ENCODE measurements at regions not wholly inside any gene's neighbourhood (a gene's known extent, or its start where the extent isn't known, plus 50 kb on each side); places are given as distances from the start of the nearest gene placed in this dataset.

DNA sequence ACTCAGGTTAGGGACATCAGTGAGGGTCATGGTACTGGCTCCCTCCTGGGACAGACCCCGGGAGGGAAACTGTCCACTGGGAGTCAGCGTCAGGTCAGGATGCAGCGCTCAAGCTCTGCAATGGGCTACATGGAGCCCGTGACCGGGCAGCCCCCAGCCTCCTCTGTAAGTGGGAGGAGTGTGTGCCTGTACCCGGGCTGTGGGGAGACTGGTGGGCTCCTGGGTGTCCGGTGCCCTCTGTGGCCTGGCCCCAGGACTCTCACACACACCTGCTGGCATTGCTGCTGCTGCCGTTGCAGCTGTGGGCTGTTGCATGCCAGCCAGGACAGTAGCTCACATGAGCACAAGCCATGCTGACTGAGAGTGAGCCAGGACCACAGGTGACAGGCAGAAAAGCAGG is 630.3 kb downstream of the TBC1D22A start:
- no peaks in the 10 kb centered on the region for H3K9me3 ChIP-seq (ENCODE audit: control insufficient read depth in 1 of 2, low read length in 2 of 2)
- no peak overlapping the region for H3K4me3 ChIP-seq (ENCODE audit: low read depth in 1 of 2, low read length in 2 of 2)
- no peaks in the 10 kb centered on the region for H3K27me3 ChIP-seq (ENCODE audit: low read depth, low read length)
- H3K4me1 ChIP-seq (ENCODE audit: control insufficient read depth in 1 of 2, insufficient read depth in 2 of 2, low read length in 2 of 2), result no peaks in the 10 kb centered on the region
- H3K27ac ChIP-seq (ENCODE audit: low read length), result no peak overlapping the region
- no peaks in the 10 kb centered on the region for H3K36me3 ChIP-seq (ENCODE audit: control insufficient read depth in 1 of 2, insufficient read depth in 2 of 2, low read length in 2 of 2)

- no peak overlapping the region for H3K27ac ChIP-seq (ENCODE audit: low read length)
- no peaks in the 10 kb centered on the region for H3K9me3 ChIP-seq (ENCODE audit: control insufficient read depth in 1 of 2, low read length in 2 of 2)
- H3K36me3 ChIP-seq (ENCODE audit: control insufficient read depth in 1 of 2, insufficient read depth in 2 of 2, low read length in 2 of 2), result no peaks in the 10 kb centered on the region
- H3K4me1 ChIP-seq (ENCODE audit: control insufficient read depth in 1 of 2, insufficient read depth in 2 of 2, low read length in 2 of 2), result no peaks in the 10 kb centered on the region
- H3K4me3 ChIP-seq (ENCODE audit: low read depth in 1 of 2, low read length in 2 of 2), result no peak overlapping the region
- H3K27me3 ChIP-seq (ENCODE audit: low read depth, low read length), result no peaks in the 10 kb centered on the region
These were observed 629.6 kb downstream of the TBC1D22A start for GRCh38 chr22:47392054-47392347.

DNA sequence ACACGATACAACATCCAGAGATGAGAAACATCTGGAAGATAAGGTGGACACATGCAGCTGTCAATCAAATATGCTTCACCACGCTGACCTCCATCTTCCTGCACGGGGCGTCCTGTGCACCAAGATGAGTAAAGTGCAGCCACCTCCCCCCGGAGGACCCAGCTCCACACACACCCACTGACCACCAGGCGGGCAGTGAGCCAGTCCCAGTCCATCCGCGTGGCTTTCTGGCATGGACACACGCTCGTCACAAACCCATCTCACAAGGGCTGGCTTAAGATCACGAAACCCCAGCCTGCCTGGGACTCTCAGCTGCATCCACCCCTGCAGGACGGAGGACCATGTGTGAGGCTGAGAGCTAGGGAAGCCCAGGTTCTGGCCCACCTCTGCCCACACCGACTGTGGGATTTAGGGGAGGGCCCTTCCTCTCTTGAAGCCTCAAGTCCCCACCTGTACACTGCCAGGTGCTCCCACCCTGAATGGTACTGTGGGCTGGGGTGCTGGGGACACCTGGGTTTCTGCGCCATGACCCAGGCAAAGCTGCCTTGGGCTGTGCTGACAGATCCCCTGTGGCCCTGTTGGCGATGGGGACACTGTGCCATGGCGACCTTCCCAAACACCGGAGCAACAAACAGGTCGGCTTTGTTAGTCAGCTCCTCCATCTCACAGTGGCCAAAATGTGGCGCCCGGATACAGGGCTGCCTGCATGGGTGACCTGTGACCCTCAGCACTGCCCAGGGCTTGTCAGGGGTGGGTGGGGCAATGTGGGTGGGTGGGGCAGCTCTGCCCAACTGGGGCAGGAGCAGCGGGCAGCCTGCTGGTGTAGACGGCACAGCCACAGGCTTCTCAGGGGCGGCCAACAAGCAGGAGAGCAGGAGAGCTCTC is 629.0 kb downstream of the TBC1D22A start:
- Histone ChIP-seq H3K4me1 (ENCODE audit: control insufficient read depth in 1 of 2, insufficient read depth in 2 of 2, low read length in 2 of 2) (no peaks in the 10 kb centered on the region), H3K36me3 (ENCODE audit: control insufficient read depth in 1 of 2, insufficient read depth in 2 of 2, low read length in 2 of 2) (no peaks in the 10 kb centered on the region), H3K27me3 (ENCODE audit: low read depth, low read length) (no peaks in the 10 kb centered on the region), H3K27ac (ENCODE audit: low read length) (no peak overlapping the region), H3K4me3 (ENCODE audit: low read depth in 1 of 2, low read length in 2 of 2) (no peak overlapping the region), H3K9me3 (ENCODE audit: control insufficient read depth in 1 of 2, low read length in 2 of 2) (no peaks in the 10 kb centered on the region)

DNA sequence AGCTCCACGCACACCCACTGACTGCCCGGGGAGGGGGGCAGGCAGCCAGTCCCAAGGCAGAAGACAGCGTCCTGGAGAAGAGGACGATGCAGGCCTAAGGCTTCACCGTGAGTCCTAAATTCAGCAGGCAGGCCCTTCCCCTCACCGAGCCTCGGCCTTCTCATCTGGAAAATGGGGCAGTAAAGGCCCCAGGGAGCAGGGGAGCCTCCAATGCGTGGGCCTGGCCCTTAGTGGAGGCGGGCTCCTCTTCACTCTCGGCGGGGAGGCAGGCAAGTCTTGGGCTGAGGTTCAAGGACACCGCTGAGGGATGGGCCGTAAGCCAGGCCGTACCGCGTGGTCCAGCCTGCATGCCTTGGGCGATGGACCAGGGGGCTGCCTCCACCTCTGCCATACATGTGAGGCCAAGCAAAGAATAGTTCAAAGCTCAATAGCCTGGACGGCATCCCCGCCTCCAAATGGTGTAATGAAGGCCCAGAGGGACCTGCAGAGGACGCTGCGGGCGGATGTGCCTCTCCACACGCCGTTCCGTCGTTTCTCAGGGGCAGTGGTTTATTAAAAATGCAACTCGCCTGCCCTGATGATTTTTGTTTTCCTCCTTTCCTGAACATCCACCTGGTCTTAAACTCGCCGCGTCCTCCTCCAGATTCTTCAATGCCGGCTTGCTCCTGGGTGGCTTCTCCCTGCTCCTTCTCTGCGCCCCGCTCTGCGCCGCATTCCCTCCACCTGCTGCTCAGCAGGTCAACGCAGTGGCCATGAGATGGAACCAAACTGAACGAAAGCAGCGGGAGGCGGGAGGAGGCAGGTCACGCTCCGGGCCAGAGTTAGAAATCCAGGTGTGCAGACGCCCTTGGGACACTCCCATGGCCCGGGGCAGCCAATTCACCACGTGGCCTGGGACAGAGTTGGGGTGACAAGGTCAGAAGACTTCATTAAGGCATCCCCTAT is 627.8 kb downstream of the TBC1D22A start:
- Histone ChIP-seq H3K27ac (ENCODE audit: low read length) (no peak overlapping the region), H3K9me3 (ENCODE audit: control insufficient read depth in 1 of 2, low read length in 2 of 2) (no peaks in the 10 kb centered on the region), H3K4me3 (ENCODE audit: low read depth in 1 of 2, low read length in 2 of 2) (no peak overlapping the region), H3K27me3 (ENCODE audit: low read depth, low read length) (no peaks in the 10 kb centered on the region), H3K36me3 (ENCODE audit: control insufficient read depth in 1 of 2, insufficient read depth in 2 of 2, low read length in 2 of 2) (no peaks in the 10 kb centered on the region), H3K4me1 (ENCODE audit: control insufficient read depth in 1 of 2, insufficient read depth in 2 of 2, low read length in 2 of 2) (no peaks in the 10 kb centered on the region)

DNA sequence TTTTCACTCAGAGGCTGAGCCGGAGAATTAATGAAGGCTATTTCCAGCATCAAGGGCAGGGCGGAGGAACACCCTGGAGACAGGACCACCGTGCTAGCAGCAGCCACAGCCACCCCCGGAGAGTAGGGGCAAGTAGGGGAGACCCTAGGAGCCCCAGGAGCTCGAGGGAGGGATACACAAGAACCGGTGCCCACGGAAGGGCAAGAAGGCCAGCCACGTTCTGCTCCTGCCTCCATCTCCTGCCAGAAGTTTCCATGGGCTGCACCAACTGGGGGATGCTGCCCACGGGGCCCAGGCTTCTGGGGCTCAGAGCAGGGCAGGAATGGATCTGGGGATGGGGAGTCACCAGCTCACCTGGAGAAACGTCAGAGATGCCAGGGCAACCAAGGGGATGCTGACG is 626.8 kb downstream of the TBC1D22A start:
- Histone ChIP-seq H3K27ac (ENCODE audit: low read length) (no peak overlapping the region), H3K9me3 (ENCODE audit: control insufficient read depth in 1 of 2, low read length in 2 of 2) (no peaks in the 10 kb centered on the region), H3K4me1 (ENCODE audit: control insufficient read depth in 1 of 2, insufficient read depth in 2 of 2, low read length in 2 of 2) (no peaks in the 10 kb centered on the region), H3K36me3 (ENCODE audit: control insufficient read depth in 1 of 2, insufficient read depth in 2 of 2, low read length in 2 of 2) (no peaks in the 10 kb centered on the region), H3K4me3 (ENCODE audit: low read depth in 1 of 2, low read length in 2 of 2) (no peak overlapping the region), H3K27me3 (ENCODE audit: low read depth, low read length) (no peaks in the 10 kb centered on the region)

DNA sequence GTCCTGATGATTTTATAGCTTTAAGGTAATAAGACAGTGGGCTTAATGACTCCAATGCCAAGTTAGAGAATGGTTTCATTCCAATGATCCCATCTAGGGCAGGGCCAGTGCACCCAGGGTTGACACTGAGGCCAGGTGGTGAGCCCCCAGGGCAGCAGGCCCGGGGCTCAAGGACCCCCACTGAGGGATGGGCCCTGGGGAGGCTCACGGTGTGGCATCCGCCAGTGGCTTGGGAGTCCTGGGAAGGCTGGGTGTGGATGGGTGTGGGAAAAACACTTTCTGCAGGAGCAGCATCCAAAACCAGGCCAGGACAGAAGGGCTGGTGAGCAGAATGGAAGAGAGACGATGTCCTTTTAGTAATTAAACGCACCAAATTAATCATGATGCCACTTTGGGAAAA is 626.3 kb downstream of the TBC1D22A start:
- Histone ChIP-seq H3K4me1 (ENCODE audit: control insufficient read depth in 1 of 2, insufficient read depth in 2 of 2, low read length in 2 of 2) (no peaks in the 10 kb centered on the region), H3K36me3 (ENCODE audit: control insufficient read depth in 1 of 2, insufficient read depth in 2 of 2, low read length in 2 of 2) (no peaks in the 10 kb centered on the region), H3K4me3 (ENCODE audit: low read depth in 1 of 2, low read length in 2 of 2) (no peak overlapping the region), H3K9me3 (ENCODE audit: control insufficient read depth in 1 of 2, low read length in 2 of 2) (no peaks in the 10 kb centered on the region), H3K27ac (ENCODE audit: low read length) (no peak overlapping the region), H3K27me3 (ENCODE audit: low read depth, low read length) (no peaks in the 10 kb centered on the region)

DNA sequence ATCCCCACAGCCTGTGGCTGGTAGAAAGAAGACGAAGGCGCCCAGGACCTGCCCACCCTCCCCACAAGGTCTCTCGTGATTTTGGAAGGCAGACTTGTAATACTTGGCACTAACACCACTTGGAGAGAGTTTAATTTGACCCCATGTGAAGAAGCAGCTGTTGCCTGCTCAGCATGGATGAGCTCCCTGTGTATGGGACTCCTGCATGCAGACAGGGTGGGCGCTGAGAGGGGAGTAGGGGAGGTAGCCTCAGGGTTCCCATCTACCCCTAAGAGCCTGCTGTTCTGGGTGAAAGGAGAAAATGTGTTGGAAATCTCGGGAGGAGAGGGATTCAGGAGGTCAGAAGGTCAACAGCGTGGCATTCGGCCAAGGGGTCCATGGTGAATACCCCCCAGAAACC is 625.9 kb downstream of the TBC1D22A start:
- H3K9me3 ChIP-seq (ENCODE audit: control insufficient read depth in 1 of 2, low read length in 2 of 2), result no peaks in the 10 kb centered on the region
- H3K4me3 ChIP-seq (ENCODE audit: low read depth in 1 of 2, low read length in 2 of 2), result no peak overlapping the region
- no peaks in the 10 kb centered on the region for H3K27me3 ChIP-seq (ENCODE audit: low read depth, low read length)
- no peaks in the 10 kb centered on the region for H3K4me1 ChIP-seq (ENCODE audit: control insufficient read depth in 1 of 2, insufficient read depth in 2 of 2, low read length in 2 of 2)
- no peaks in the 10 kb centered on the region for H3K36me3 ChIP-seq (ENCODE audit: control insufficient read depth in 1 of 2, insufficient read depth in 2 of 2, low read length in 2 of 2)
- H3K27ac ChIP-seq (ENCODE audit: low read length), result no peak overlapping the region

DNA sequence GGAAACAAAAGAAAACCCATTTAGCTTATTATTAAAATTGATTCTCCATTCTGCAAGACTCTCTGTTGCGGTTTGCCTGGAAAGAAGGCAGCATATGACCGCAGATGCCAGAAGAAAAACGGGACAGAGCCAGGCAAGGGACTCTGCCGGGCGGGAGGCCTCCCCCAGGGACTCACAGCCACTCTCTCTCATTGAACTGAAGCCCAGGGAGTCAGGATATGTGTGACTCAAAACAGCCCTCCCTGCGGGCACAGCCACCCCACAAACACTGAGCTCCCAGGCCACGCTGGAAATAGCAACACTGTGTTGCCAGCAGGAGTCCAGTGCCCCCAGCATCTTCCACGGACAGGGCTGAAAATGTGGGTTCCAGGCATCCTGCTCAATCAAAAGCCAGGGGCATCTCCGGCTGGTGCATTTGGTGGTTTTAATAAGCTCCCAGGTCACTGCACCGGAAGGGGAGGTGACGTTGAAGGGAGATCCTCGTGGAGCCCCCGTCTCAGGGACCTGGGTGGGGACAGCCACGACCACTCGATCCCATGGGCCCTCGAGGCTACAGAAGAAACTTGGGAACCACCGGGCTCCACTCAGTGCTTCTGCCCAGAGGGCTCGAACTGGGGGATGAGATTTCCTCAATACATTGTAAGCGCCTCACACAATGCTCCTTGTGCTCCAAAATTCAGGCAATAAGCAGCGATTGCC is 624.5 kb downstream of the TBC1D22A start:
- Histone ChIP-seq H3K9me3 (ENCODE audit: control insufficient read depth in 1 of 2, low read length in 2 of 2) (no peaks in the 10 kb centered on the region), H3K4me3 (ENCODE audit: low read depth in 1 of 2, low read length in 2 of 2) (no peak overlapping the region), H3K27me3 (ENCODE audit: low read depth, low read length) (no peaks in the 10 kb centered on the region), H3K27ac (ENCODE audit: low read length) (no peak overlapping the region), H3K36me3 (ENCODE audit: control insufficient read depth in 1 of 2, insufficient read depth in 2 of 2, low read length in 2 of 2) (no peaks in the 10 kb centered on the region), H3K4me1 (ENCODE audit: control insufficient read depth in 1 of 2, insufficient read depth in 2 of 2, low read length in 2 of 2) (no peaks in the 10 kb centered on the region)

GRCh38 chr22:47384977-47385376 is 622.5 kb downstream of the TBC1D22A start:
- no peaks in the 10 kb centered on the region for H3K27me3 ChIP-seq (ENCODE audit: low read depth, low read length)
- H3K9me3 ChIP-seq (ENCODE audit: control insufficient read depth in 1 of 2, low read length in 2 of 2), result no peaks in the 10 kb centered on the region
- H3K4me1 ChIP-seq (ENCODE audit: control insufficient read depth in 1 of 2, insufficient read depth in 2 of 2, low read length in 2 of 2), result no peaks in the 10 kb centered on the region
- no peak overlapping the region for H3K27ac ChIP-seq (ENCODE audit: low read length)
- no peak overlapping the region for H3K4me3 ChIP-seq (ENCODE audit: low read depth in 1 of 2, low read length in 2 of 2)
- no peaks in the 10 kb centered on the region for H3K36me3 ChIP-seq (ENCODE audit: control insufficient read depth in 1 of 2, insufficient read depth in 2 of 2, low read length in 2 of 2)

GRCh38 chr22:47382164-47382890 is 619.9 kb downstream of the TBC1D22A start:
- H3K9me3 ChIP-seq (ENCODE audit: control insufficient read depth in 1 of 2, low read length in 2 of 2), result no peaks in the 10 kb centered on the region
- no peaks in the 10 kb centered on the region for H3K27me3 ChIP-seq (ENCODE audit: low read depth, low read length)
- no peak overlapping the region for H3K27ac ChIP-seq (ENCODE audit: low read length)
- no peaks in the 10 kb centered on the region for H3K36me3 ChIP-seq (ENCODE audit: control insufficient read depth in 1 of 2, insufficient read depth in 2 of 2, low read length in 2 of 2)
- H3K4me3 ChIP-seq (ENCODE audit: low read depth in 1 of 2, low read length in 2 of 2), result no peak overlapping the region
- H3K4me1 ChIP-seq (ENCODE audit: control insufficient read depth in 1 of 2, insufficient read depth in 2 of 2, low read length in 2 of 2), result no peaks in the 10 kb centered on the region

DNA sequence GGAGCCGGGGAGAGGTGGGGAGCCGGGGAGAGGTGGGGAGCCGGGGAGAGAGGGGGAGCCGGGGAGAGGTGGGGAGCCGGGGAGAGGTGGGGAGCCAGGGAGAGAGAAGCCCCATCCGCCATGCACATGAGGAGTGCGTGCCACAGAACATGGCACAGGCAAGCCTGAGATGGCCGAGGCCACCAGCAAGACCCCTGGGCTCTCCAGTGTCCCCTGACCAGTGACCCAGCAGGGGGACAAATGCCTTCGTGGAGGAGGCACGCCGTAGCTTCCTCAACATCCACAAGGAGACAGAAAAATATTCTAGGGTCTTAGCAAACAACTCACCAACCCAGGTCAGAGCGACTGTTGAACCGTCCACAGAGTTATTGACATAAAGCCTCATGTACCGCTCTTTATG is 618.8 kb downstream of the TBC1D22A start:
- no peaks in the 10 kb centered on the region for H3K27me3 ChIP-seq (ENCODE audit: low read depth, low read length)
- no peak overlapping the region for H3K4me3 ChIP-seq (ENCODE audit: low read depth in 1 of 2, low read length in 2 of 2)
- H3K27ac ChIP-seq (ENCODE audit: low read length), result no peak overlapping the region
- no peaks in the 10 kb centered on the region for H3K36me3 ChIP-seq (ENCODE audit: control insufficient read depth in 1 of 2, insufficient read depth in 2 of 2, low read length in 2 of 2)
- H3K4me1 ChIP-seq (ENCODE audit: control insufficient read depth in 1 of 2, insufficient read depth in 2 of 2, low read length in 2 of 2), result no peaks in the 10 kb centered on the region
- no peaks in the 10 kb centered on the region for H3K9me3 ChIP-seq (ENCODE audit: control insufficient read depth in 1 of 2, low read length in 2 of 2)

Data from muscle layer of duodenum (tissue), 2 donors.